T1000 (cell line): ENCODE measurements at regions not wholly inside any gene's neighbourhood (a gene's known extent, or its start where the extent isn't known, plus 50 kb on each side); places are given as distances from the start of the nearest gene placed in this dataset.

Source experiments
- DNase-seq: peaks from one replicate; lab custom pipeline; 2025; ENCODE audit warnings: mixed read lengths; lab: John Stamatoyannopoulos, UW

- no peak for DNase-seq
Observed at GRCh38 chr5:27682600-27682999, 644.2 kb upstream of the CDH9 start.

GRCh38 chr5:27652505-27652904 lies 614.1 kb upstream of the CDH9 start:
- no peak for DNase-seq

GRCh38 chr5:27639005-27639612 lies 600.7 kb upstream of the CDH9 start:
- DNase-seq: no peak

GRCh38 chr5:27619982-27620381 lies 581.6 kb upstream of the CDH9 start:
- DNase-seq: no peak

GRCh38 chr5:27612161-27612560 lies 573.8 kb upstream of the CDH9 start:
- DNase-seq: no peak

GRCh38 chr5:27608992-27609391 lies 570.6 kb upstream of the CDH9 start:
- DNase-seq: no peak

GRCh38 chr5:27598576-27598975 lies 560.2 kb upstream of the CDH9 start:
- DNase-seq: no peak

GRCh38 chr5:27594141-27594540 lies 555.8 kb upstream of the CDH9 start:
- no peak for DNase-seq

GRCh38 chr5:27592231-27592630 lies 553.8 kb upstream of the CDH9 start:
- DNase-seq: no peak

GRCh38 chr5:27590503-27590902 lies 552.1 kb upstream of the CDH9 start:
- no peak for DNase-seq

GRCh38 chr5:27578279-27578678 lies 539.9 kb upstream of the CDH9 start:
- DNase-seq: no peak

GRCh38 chr5:27571681-27572080 lies 533.3 kb upstream of the CDH9 start:
- no peak for DNase-seq

- no peak for DNase-seq
Observed at GRCh38 chr5:27568811-27569210, 530.4 kb upstream of the CDH9 start.

- no peak for DNase-seq
Observed at GRCh38 chr5:27561408-27561807, 523.0 kb upstream of the CDH9 start.

- DNase-seq: no peak
Observed at GRCh38 chr5:27548484-27548883, 510.1 kb upstream of the CDH9 start.

- DNase-seq: no peak
Observed at GRCh38 chr5:27535031-27535557, 496.7 kb upstream of the CDH9 start.

GRCh38 chr5:27532305-27532704 lies 493.9 kb upstream of the CDH9 start:
- DNase-seq: no peak

- no peak for DNase-seq
Observed at GRCh38 chr5:27524515-27524914, 486.1 kb upstream of the CDH9 start.

- DNase-seq: no peak
Observed at GRCh38 chr5:27523629-27524028, 485.2 kb upstream of the CDH9 start.

GRCh38 chr5:27516437-27516836 lies 478.1 kb upstream of the CDH9 start:
- no peak for DNase-seq

GRCh38 chr5:27511061-27511460 lies 472.7 kb upstream of the CDH9 start:
- DNase-seq: no peak

- no peak for DNase-seq
Observed at GRCh38 chr5:27503813-27504212, 465.4 kb upstream of the CDH9 start.

GRCh38 chr5:27502236-27502635 lies 463.9 kb upstream of the CDH9 start:
- no peak for DNase-seq

- no peak for DNase-seq
Observed at GRCh38 chr5:27497491-27497890, 459.1 kb upstream of the CDH9 start.
